B cell (primary cell): ENCODE measurements at regions not wholly inside any gene's neighbourhood (a gene's known extent, or its start where the extent isn't known, plus 50 kb on each side); places are given as distances from the start of the nearest gene placed in this dataset.

Experiments
- CTCF ChIP-seq: fragments of 200-600 bp; IDR thresholded peaks from one replicate; pipeline ENCODE4 v1.8.0; 2022; ENCODE audit warnings: antibody characterized with exemption, mild to moderate bottlenecking
- EZH2 ChIP-seq: IDR thresholded peaks from 2 replicates; pipeline ENCODE4 v1.6.1; 2012; ENCODE audit warnings: borderline replicate concordance, low read depth, mild to moderate bottlenecking, moderate library complexity, low read length; ENCODE audit not compliant: insufficient read depth, poor library complexity, severe bottlenecking

DNA sequence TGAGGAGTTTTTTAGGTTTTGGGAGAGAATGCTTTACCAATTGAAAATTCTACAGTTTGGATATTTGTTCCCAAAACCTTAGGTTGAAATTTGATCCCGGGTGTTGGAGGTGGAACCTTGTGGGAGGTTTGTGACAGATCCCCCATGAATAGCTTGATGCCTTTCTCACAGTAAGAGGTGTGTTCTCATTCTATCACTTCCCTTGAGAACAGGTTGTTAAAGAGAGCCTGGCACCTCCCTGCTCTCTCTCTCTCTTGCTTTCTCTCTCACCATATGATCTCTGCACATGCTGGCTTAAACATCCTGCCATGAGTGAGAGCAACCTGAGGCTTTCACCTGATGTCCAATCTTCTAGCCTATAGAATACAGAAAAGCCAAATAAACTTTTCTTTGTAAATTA is 1475.5 kb upstream of the AGA start:
- TF ChIP-seq CTCF (no peak), EZH2 (no peak)
